D721Med (cell line): ENCODE measurements at regions not wholly inside any gene's neighbourhood (a gene's known extent, or its start where the extent isn't known, plus 50 kb on each side); places are given as distances from the start of the nearest gene placed in this dataset.
"Not testable (repeated sequence)": the region's sequence is repeated elsewhere in the genome, so short reads cannot be mapped to it uniquely, and the experiment has no call there.

Experiments
- DNase-seq: peaks from one replicate; pipeline ENCODE4 v3.0.0; 2011; ENCODE audit warnings: low spot score; ENCODE audit not compliant: insufficient read length
- FAIRE-seq: peaks from 2 replicates; lab custom pipeline; 2011; peaks lifted over from hg19 to GRCh38; lab: Jason Lieb, UNC
- CTCF ChIP-seq: IDR thresholded peaks from 2 replicates; pipeline ENCODE4 v1.5.1; 2012; ENCODE audit warnings: mild to moderate bottlenecking, control low read depth; ENCODE audit not compliant: insufficient read depth; ENCODE audit errors: missing control alignments

- TF ChIP-seq CTCF = no peak
- DNase-seq (no peak), FAIRE-seq (no peak)
These were observed 218.4 kb upstream of the LRTM1 start for GRCh38 chr3:55146216-55146615.

DNA sequence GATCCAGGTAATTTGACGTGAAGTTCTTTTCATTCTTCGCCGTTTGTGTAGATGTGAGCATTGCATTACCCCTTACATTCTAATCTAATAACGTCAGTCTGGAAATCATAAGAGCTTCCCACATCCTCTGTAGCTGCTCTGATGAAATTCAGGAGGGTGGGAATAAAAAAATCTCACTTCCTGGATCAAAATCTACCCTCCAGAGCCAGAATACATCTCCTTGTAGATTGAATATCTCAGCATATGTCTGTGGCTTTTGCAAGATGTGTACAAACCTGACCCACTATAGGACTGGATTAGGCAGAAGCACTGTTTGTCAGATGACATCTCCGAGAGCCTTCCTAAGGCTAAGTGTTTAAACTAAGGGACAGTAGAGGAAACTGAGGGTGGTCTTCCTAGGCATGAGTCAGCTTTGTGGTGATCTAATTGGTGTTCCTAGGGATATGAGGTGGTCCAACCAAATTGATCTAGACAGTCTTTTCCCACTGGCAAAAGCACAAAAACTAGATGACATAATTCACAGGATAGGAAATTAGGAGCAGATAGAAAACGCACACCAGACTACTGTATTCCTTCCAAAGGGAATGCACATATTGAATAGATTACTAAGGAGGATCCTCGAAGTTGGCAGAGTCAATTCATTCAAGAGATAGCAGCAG, 216.3 kb upstream of the LRTM1 start:
- FAIRE-seq = no peak
- no peak for TF ChIP-seq CTCF

DNA sequence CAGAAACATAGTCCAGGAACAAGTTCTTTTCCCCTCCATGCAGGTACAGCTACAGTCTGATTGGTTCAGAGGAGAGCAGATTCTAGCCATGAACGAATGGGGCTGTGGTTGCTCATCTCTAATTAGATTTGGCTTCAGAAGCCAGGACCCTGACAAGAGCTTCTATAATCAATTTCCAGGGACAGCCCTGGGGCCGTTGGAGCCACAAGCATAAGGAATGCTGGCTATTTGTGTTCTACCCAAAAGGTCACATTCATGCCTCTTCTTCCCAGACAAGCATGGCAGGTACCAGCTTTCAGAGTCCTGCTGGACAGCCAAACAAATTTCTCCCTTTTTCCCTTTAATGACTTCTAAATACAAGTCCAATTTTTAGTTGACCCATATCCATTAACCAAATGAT, 215.5 kb upstream of the LRTM1 start:
- no peak for TF ChIP-seq CTCF
- DNase-seq = no peak
- FAIRE-seq = no peak

More for the DNA sequence above, 216.3 kb upstream of the LRTM1 start:
- DNase-seq = no peak

DNA sequence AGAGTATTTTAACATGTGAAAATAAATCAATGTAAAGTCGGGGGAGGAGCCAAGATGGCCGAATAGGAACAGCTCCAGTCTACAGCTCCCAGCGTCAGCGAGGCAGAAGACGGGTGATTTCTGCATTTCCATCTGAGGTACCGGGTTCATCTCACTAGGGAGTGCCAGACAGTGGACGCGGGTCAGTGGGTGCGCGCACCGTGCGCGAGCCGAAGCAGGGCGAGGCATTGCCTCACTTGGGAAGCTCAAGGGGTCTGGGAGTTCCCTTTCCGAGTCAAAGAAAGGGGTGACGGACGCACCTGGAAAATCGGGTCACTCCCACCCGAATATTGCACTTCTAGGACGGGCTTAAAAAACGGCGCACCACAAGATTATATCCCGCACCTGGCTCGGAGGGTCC, 208.4 kb upstream of the LRTM1 start:
- not testable (repeated sequence) for FAIRE-seq, DNase-seq

DNA sequence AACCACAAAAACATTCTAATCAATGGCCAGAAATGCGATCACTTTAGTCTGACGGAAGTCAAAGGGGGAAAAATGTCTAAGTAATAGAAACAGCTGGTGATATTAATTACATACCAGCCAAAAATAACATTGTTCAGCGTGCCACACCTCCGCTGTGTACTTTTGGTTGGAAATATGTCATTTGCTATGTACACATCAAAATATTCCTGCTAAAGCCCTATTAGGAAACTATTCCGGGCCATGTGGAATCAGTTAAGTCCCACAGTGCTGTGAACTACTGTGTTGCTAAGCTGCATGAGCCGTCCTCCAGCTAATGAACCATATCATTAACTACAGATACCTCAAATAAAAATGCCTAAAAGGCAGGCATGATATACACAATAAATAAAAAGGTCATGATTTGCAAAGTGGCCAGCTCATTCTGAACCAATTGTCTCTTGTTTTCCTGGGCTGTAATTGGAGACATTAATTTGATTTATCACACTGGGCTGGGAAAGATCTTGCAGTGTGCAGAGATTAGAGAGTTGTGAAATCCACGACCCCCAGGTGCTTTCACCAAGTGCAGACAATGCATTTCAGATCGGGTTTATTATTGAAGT, 200.5 kb upstream of the LRTM1 start:
- DNase-seq = no peak
- no peak for TF ChIP-seq CTCF
- FAIRE-seq = no peak

GRCh38 chr3:55127565-55127964, 199.7 kb upstream of the LRTM1 start:
- DNase-seq (no peak), FAIRE-seq (no peak)
- no peak for TF ChIP-seq CTCF

DNA sequence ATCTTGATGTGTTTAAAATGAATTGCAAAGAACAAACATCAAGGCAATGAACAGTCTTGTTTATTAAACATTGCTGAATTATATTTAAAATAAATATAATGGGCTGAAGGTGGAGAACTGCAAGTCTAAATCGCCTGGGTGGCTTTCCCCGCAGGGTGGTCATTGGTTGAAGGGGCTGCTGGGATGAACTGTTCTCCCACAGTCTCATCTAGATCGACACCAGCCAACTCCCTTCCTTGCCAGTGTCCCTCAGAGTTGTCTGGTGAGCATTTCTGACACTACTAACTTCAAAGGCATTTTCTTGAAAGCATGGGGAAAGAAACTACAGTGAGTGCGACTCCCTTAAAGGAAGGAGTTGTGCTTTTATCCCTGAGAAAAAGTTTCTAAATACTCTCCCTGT, 196.5 kb upstream of the LRTM1 start:
- DNase-seq (no peak), FAIRE-seq (no peak)
- no peak for TF ChIP-seq CTCF
